ENCODE measurements at regions not wholly inside any gene's neighbourhood (a gene's known extent, or its start where the extent isn't known, plus 50 kb on each side); places are given as distances from the start of the nearest gene placed in this dataset.

DNA sequence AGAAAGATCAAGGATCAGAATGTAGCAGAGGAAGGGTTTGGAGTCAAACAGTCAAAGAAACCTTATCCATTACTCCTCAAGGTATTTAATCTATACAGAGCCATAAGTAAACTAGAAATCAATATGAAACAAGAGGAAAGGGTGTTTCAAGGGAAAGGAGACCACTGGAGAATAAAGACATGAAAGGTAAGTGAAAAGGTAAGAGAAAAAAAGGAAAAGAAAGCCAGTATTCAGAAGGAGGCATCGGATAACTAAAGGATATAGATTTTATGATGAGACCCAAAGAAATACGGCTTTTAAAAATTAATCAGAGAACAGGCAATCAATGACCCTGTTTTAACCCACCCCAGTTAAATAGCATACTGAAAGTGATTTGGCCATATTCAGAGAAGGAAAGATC lies 438.7 kb upstream of the MIR17HG start:
- Histone ChIP-seq H3K9me3 (no peaks in the 10 kb centered on the region), H3K4me3 (replicated peaks in 1 of 3) (no peak overlapping the region), H3K4me1 (no peaks in the 10 kb centered on the region), H3K27me3 (no peaks in the 10 kb centered on the region), H3K27ac (no peak overlapping the region), H3K36me3 (no peaks in the 10 kb centered on the region)
- no peak for DNase-seq
- 95% methylated on average over 2 of the region's 2 CpGs for WGBS, 2 donors
- TF ChIP-seq POLR2A (IDR thresholded peaks at IDR 0.05), result no peak
- TF ChIP-seq, protein P1, sequence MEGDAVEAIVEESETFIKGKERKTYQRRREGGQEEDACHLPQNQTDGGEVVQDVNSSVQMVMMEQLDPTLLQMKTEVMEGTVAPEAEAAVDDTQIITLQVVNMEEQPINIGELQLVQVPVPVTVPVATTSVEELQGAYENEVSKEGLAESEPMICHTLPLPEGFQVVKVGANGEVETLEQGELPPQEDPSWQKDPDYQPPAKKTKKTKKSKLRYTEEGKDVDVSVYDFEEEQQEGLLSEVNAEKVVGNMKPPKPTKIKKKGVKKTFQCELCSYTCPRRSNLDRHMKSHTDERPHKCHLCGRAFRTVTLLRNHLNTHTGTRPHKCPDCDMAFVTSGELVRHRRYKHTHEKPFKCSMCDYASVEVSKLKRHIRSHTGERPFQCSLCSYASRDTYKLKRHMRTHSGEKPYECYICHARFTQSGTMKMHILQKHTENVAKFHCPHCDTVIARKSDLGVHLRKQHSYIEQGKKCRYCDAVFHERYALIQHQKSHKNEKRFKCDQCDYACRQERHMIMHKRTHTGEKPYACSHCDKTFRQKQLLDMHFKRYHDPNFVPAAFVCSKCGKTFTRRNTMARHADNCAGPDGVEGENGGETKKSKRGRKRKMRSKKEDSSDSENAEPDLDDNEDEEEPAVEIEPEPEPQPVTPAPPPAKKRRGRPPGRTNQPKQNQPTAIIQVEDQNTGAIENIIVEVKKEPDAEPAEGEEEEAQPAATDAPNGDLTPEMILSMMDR (IDR thresholded peaks at IDR 0.05), result no peak
- intact Hi-C loops (cut with DNase I), result no loop called here

DNA sequence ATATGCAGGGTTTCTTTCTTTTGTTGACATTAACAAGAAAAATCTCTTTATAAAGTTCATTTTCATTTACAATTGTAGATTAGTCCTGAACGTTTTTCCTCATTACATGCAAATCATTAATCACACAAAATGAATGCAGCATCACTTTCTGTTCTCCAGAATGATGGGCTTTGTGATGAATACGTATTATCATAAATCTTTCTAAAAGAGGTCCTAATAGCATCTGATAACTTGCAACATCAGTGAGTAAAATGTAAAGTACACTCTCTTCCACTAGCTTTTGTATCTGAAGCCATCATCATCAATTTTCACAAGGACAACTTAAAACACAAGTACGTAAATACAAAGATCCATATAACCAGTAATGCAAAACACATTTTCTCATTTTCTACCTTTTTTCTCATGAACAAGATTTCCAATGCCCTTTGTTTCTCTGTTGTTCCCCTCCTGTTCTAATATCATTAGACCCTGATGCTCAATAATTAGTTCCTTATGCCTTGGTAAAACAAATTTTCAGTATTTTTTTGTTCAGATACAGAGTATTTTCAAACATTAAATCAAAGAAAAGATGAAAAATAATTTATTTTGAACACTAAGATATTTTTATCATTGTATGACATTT lies 437.4 kb upstream of the MIR17HG start:
- no peaks in the 10 kb centered on the region for H3K4me1 ChIP-seq
- H3K36me3 ChIP-seq, result no peaks in the 10 kb centered on the region
- no peaks in the 10 kb centered on the region for H3K9me3 ChIP-seq
- no peak for DNase-seq
- no peak overlapping the region for H3K4me3 ChIP-seq (replicated peaks in 1 of 3)
- WGBS, 2 donors, result 72 to 79% methylated on average over 3 of the region's 3 CpGs
- no peaks in the 10 kb centered on the region for H3K27me3 ChIP-seq
- TF ChIP-seq POLR2A (IDR thresholded peaks at IDR 0.05), result no peak
- TF ChIP-seq, protein P1 (IDR thresholded peaks at IDR 0.05), result no peak
- H3K27ac ChIP-seq, result no peak overlapping the region
- intact Hi-C loops (cut with DNase I), result no loop called here

DNA sequence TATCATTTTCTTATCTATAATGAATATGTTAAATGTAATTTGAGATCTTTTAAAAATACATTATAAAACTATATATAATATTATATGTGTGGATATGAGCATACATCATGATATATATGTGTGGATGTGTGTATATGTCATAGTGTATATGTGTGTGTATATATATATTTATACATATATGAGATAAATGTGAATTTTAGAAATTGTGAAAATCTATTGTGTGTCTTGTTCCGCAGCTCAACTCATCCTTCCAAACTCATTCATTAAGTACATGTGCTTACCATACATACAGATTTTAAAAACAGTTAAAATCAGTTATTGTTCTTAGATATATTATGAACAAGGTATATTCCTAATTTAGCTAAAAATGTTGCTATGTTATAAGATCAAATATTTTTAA lies 435.2 kb upstream of the MIR17HG start:
- Histone ChIP-seq H3K4me1 (no peaks in the 10 kb centered on the region), H3K27me3 (no peaks in the 10 kb centered on the region), H3K36me3 (no peaks in the 10 kb centered on the region), H3K27ac (no peak overlapping the region), H3K4me3 (replicated peaks in 1 of 3) (no peak overlapping the region), H3K9me3 (no peaks in the 10 kb centered on the region)
- WGBS, 2 donors, result 94 to 97% methylated on average over 1 of the region's 1 CpG
- no peak for DNase-seq
- TF ChIP-seq, protein P1 (IDR thresholded peaks at IDR 0.05), result no peak
- TF ChIP-seq POLR2A (IDR thresholded peaks at IDR 0.05), result no peak
- intact Hi-C loops (cut with DNase I), result no loop called here

DNA sequence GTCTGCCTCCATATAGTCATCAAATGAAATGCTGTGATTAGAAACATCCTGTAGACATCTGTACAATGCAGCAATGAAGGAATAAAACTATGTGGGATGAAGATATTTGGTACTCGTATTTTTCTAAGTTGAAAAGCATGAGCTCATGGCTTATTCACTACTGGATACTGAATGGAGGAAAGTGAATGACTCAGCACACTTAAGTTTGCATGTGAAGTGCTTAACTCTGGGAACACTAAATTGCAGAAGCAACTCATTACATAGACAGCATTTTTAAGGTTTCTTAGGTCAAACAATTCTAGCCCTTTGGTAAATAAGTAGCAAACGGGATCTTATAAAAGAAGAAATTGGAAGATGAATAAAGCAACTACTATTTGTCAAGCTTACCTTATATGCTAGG lies 429.0 kb upstream of the MIR17HG start:
- no peaks in the 10 kb centered on the region for H3K36me3 ChIP-seq
- peaks cover 5 to 7% of the 10 kb centered on the region in 2 donors for H3K4me1 ChIP-seq
- no peaks in the 10 kb centered on the region for H3K9me3 ChIP-seq
- peak overlapping the region in 1 of 3 donors; percentile 55 for H3K27ac ChIP-seq
- H3K27me3 ChIP-seq, result no peaks in the 10 kb centered on the region
- DNase-seq, result no peak
- intact Hi-C loops (cut with DNase I), result no loop called here
- 25 to 26% methylated on average over 2 of the region's 2 CpGs for WGBS, 2 donors
- TF ChIP-seq, protein P1 (IDR thresholded peaks at IDR 0.05), result no peak
- TF ChIP-seq POLR2A (IDR thresholded peaks at IDR 0.05), result no peak
- H3K4me3 ChIP-seq (replicated peaks in 1 of 3), result no peak overlapping the region

DNA sequence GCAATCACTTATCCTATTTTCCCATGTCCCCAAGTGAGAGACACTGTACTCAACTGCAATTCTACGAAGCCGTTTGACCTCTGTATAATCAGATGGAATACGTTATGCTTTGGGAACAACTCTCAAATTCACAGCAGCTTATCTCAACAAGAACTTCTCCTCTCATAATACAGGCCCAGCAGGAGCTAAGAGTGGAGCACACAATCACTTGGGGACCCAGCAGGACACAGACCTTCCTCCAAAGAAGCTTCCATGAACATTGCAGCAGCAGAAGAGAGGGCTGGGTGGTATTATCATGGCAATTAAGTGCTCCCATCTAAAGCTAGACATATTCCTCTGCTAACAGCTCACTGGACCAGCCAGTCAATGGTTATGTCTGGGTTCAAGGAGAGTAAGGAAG lies 428.3 kb upstream of the MIR17HG start:
- 67 to 73% methylated on average over 3 of the region's 3 CpGs for WGBS, 2 donors
- Histone ChIP-seq H3K27me3 (no peaks in the 10 kb centered on the region), H3K36me3 (no peaks in the 10 kb centered on the region), H3K27ac (peak overlapping the region in 1 of 3 donors; percentile 55), H3K4me3 (replicated peaks in 1 of 3) (no peak overlapping the region), H3K9me3 (no peaks in the 10 kb centered on the region), H3K4me1 (peaks cover 5 to 7% of the 10 kb centered on the region in 2 donors)
- intact Hi-C loops (cut with DNase I), result no loop called here
- TF ChIP-seq, protein P1 (IDR thresholded peaks at IDR 0.05), result no peak
- TF ChIP-seq POLR2A (IDR thresholded peaks at IDR 0.05), result no peak
- DNase-seq, result no peak

Data from thyroid gland (tissue), 4 donors.